ENCODE measurements at regions not wholly inside any gene's neighbourhood (a gene's known extent, or its start where the extent isn't known, plus 50 kb on each side); places are given as distances from the start of the nearest gene placed in this dataset.

- H3K79me2 ChIP-seq (replicated peaks; ENCODE audit: insufficient read depth, low read length) = no peaks in the 10 kb centered on the region
- no peaks in the 10 kb centered on the region for H4K20me1 ChIP-seq (ENCODE audit: insufficient read depth)
- no peaks in the 10 kb centered on the region for H3K27me3 ChIP-seq (ENCODE audit: insufficient read depth, low read depth, low read length)
- H3K36me3 ChIP-seq (ENCODE audit: insufficient read depth, low read length) = no peaks in the 10 kb centered on the region
- H2AFZ ChIP-seq (ENCODE audit: low read depth, low read length) = no peak overlapping the region
- H3K27ac ChIP-seq (ENCODE audit: low read length) = no peak overlapping the region
- H3F3A ChIP-seq (ENCODE audit: insufficient read depth, low read length, poor library complexity, severe bottlenecking) = no peaks in the 10 kb centered on the region
- H3K9me2 ChIP-seq (ENCODE audit: insufficient read depth, low read length) = no peaks in the 10 kb centered on the region
- H3K4me2 ChIP-seq (ENCODE audit: low read length) = no peak overlapping the region
- H3K9me3 ChIP-seq (ENCODE audit: low read length) = no peaks in the 10 kb centered on the region
- no peak overlapping the region for H3K4me3 ChIP-seq (ENCODE audit: low read length)
- no peak overlapping the region for H3K9ac ChIP-seq (ENCODE audit: low read length)
- TF ChIP-seq POLR2AphosphoS5 (IDR thresholded peaks at IDR 0.05) (no peak), MXI1 (conservative IDR thresholded peaks at IDR 0.05; ENCODE audit: poor library complexity, severe bottlenecking) (no peak), RAD21 (conservative IDR thresholded peaks at IDR 0.05) (no peak), CTCF (IDR thresholded peaks at IDR 0.05; ENCODE audit: poor library complexity, severe bottlenecking) (no peak), EZH2 (IDR thresholded peaks at IDR 0.05; ENCODE audit: borderline replicate concordance, insufficient read depth, low read length, poor library complexity, severe bottlenecking) (no peak), SMC3 (conservative IDR thresholded peaks at IDR 0.05; ENCODE audit: poor library complexity) (no peak), TAF1 (IDR thresholded peaks at IDR 0.05; ENCODE audit: low read depth) (no peak), EP300 (conservative IDR thresholded peaks at IDR 0.05; ENCODE audit: poor library complexity, severe bottlenecking) (no peak), REST (IDR thresholded peaks at IDR 0.05; ENCODE audit: borderline replicate concordance) (no peak)
Measured at GRCh38 chr6:27124252-27124657, 123.2 kb upstream of the PRSS16 start.

- H3K79me2 ChIP-seq (replicated peaks; ENCODE audit: insufficient read depth, low read length) = no peaks in the 10 kb centered on the region
- TF ChIP-seq EP300 (conservative IDR thresholded peaks at IDR 0.05; ENCODE audit: poor library complexity, severe bottlenecking) (no peak), MXI1 (conservative IDR thresholded peaks at IDR 0.05; ENCODE audit: poor library complexity, severe bottlenecking) (no peak), RAD21 (conservative IDR thresholded peaks at IDR 0.05) (no peak), EZH2 (IDR thresholded peaks at IDR 0.05; ENCODE audit: borderline replicate concordance, insufficient read depth, low read length, poor library complexity, severe bottlenecking) (no peak), CTCF (IDR thresholded peaks at IDR 0.05; ENCODE audit: poor library complexity, severe bottlenecking) (no peak), TAF1 (IDR thresholded peaks at IDR 0.05; ENCODE audit: low read depth) (no peak), POLR2AphosphoS5 (IDR thresholded peaks at IDR 0.05) (no peak), REST (IDR thresholded peaks at IDR 0.05; ENCODE audit: borderline replicate concordance) (no peak), SMC3 (conservative IDR thresholded peaks at IDR 0.05; ENCODE audit: poor library complexity) (no peak)
- no peak overlapping the region for H3K9ac ChIP-seq (ENCODE audit: low read length)
- H3K27me3 ChIP-seq (ENCODE audit: insufficient read depth, low read depth, low read length) = no peaks in the 10 kb centered on the region
- H3F3A ChIP-seq (ENCODE audit: insufficient read depth, low read length, poor library complexity, severe bottlenecking) = no peaks in the 10 kb centered on the region
- no peaks in the 10 kb centered on the region for H3K9me2 ChIP-seq (ENCODE audit: insufficient read depth, low read length)
- no peaks in the 10 kb centered on the region for H3K9me3 ChIP-seq (ENCODE audit: low read length)
- H3K27ac ChIP-seq (ENCODE audit: low read length) = no peak overlapping the region
- no peaks in the 10 kb centered on the region for H4K20me1 ChIP-seq (ENCODE audit: insufficient read depth)
- no peak overlapping the region for H3K4me2 ChIP-seq (ENCODE audit: low read length)
- H2AFZ ChIP-seq (ENCODE audit: low read depth, low read length) = no peak overlapping the region
- no peak overlapping the region for H3K4me3 ChIP-seq (ENCODE audit: low read length)
- no peaks in the 10 kb centered on the region for H3K36me3 ChIP-seq (ENCODE audit: insufficient read depth, low read length)
Measured at GRCh38 chr6:27126046-27126814, 121.3 kb upstream of the PRSS16 start.
